ENCODE measurements at regions not wholly inside any gene's neighbourhood (a gene's known extent, or its start where the extent isn't known, plus 50 kb on each side); places are given as distances from the start of the nearest gene placed in this dataset.

DNA sequence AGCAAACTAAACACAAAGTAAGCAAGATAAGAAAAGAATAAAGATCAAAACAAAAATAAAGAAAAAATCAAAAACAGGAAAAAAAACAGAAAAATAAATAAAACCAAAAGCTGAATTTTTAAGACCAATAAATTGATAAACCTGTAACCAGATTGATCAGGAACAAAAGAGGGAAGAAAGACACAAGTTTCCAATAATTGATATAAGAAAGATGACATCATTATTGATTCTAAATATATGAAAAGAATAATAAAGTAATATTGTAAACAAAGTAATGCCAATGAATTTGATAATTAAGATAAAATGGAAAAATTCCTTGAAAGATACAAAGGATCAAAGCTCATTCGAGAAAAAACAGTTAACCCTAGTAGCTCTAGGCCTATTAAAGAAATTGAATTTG lies 394.6 kb upstream of the LRATD1 start:
- FAIRE-seq (no peak), ATAC-seq (no peak), DNase-seq (ENCODE audit: low read depth in 1 of 2, low spot score in 1 of 2) (no peak)
- TF ChIP-seq GATA3 (IDR thresholded peaks at IDR 0.05; ENCODE audit: borderline replicate concordance): no peak
- TF ChIP-seq NFE2L2 (conservative IDR thresholded peaks at IDR 0.05; ENCODE audit: low read length): no peak
- no peak for TF ChIP-seq CHD2 (IDR thresholded peaks at IDR 0.05; ENCODE audit: low read length, partially characterized antibody)
- no peak for TF ChIP-seq TP53 (CRISPR knock-in tag; IDR thresholded peaks at IDR 0.05)
- TF ChIP-seq, protein P1, sequence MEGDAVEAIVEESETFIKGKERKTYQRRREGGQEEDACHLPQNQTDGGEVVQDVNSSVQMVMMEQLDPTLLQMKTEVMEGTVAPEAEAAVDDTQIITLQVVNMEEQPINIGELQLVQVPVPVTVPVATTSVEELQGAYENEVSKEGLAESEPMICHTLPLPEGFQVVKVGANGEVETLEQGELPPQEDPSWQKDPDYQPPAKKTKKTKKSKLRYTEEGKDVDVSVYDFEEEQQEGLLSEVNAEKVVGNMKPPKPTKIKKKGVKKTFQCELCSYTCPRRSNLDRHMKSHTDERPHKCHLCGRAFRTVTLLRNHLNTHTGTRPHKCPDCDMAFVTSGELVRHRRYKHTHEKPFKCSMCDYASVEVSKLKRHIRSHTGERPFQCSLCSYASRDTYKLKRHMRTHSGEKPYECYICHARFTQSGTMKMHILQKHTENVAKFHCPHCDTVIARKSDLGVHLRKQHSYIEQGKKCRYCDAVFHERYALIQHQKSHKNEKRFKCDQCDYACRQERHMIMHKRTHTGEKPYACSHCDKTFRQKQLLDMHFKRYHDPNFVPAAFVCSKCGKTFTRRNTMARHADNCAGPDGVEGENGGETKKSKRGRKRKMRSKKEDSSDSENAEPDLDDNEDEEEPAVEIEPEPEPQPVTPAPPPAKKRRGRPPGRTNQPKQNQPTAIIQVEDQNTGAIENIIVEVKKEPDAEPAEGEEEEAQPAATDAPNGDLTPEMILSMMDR (IDR thresholded peaks at IDR 0.05): no peak
- no peak for TF ChIP-seq ZC3H11A (IDR thresholded peaks at IDR 0.05)
- no peak for TF ChIP-seq NPAS2 (CRISPR knock-in tag; IDR thresholded peaks at IDR 0.05; ENCODE audit: borderline replicate concordance)
- no peak for TF ChIP-seq ZNF302 (CRISPR knock-in tag; IDR thresholded peaks at IDR 0.05)
- TF ChIP-seq CBX2 (IDR thresholded peaks at IDR 0.05; ENCODE audit: borderline replicate concordance, low read depth): no peak
- no peak for TF ChIP-seq MYC (IDR thresholded peaks at IDR 0.05; ENCODE audit: borderline replicate concordance, low read length)
- TF ChIP-seq MAFK (IDR thresholded peaks at IDR 0.05; ENCODE audit: partially characterized antibody): no peak
- TF ChIP-seq, protein P2, sequence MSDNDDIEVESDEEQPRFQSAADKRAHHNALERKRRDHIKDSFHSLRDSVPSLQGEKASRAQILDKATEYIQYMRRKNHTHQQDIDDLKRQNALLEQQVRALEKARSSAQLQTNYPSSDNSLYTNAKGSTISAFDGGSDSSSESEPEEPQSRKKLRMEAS (IDR thresholded peaks at IDR 0.05): no peak
- TF ChIP-seq, protein P3, sequence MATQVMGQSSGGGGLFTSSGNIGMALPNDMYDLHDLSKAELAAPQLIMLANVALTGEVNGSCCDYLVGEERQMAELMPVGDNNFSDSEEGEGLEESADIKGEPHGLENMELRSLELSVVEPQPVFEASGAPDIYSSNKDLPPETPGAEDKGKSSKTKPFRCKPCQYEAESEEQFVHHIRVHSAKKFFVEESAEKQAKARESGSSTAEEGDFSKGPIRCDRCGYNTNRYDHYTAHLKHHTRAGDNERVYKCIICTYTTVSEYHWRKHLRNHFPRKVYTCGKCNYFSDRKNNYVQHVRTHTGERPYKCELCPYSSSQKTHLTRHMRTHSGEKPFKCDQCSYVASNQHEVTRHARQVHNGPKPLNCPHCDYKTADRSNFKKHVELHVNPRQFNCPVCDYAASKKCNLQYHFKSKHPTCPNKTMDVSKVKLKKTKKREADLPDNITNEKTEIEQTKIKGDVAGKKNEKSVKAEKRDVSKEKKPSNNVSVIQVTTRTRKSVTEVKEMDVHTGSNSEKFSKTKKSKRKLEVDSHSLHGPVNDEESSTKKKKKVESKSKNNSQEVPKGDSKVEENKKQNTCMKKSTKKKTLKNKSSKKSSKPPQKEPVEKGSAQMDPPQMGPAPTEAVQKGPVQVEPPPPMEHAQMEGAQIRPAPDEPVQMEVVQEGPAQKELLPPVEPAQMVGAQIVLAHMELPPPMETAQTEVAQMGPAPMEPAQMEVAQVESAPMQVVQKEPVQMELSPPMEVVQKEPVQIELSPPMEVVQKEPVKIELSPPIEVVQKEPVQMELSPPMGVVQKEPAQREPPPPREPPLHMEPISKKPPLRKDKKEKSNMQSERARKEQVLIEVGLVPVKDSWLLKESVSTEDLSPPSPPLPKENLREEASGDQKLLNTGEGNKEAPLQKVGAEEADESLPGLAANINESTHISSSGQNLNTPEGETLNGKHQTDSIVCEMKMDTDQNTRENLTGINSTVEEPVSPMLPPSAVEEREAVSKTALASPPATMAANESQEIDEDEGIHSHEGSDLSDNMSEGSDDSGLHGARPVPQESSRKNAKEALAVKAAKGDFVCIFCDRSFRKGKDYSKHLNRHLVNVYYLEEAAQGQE (IDR thresholded peaks at IDR 0.05): no peak
- no peak for TF ChIP-seq POLR2AphosphoS2 (conservative IDR thresholded peaks at IDR 0.05; ENCODE audit: low read length)
- TF ChIP-seq EHMT2 (IDR thresholded peaks at IDR 0.05; ENCODE audit: low read depth): no peak
- no peak for TF ChIP-seq JUN (IDR thresholded peaks at IDR 0.05)
- no peak for TF ChIP-seq BHLHE40 (IDR thresholded peaks at IDR 0.05; ENCODE audit: low read depth, low read length)
- ChIA-PET POLR2A (no interaction called here), CTCF (interaction anchor here (1.5 kb wide), 1 partner anchor 12 kb away, joined by 3 read pairs; no protein-coding TSS in a partner anchor)
- 0% methylated on average over 1 of the region's 1 CpG for WGBS (ENCODE audit: missing lambda C conversion rate)
- no peak overlapping the region for H3K27ac ChIP-seq
- H3K9me3 ChIP-seq: no peaks in the 10 kb centered on the region
- H3K4me3 ChIP-seq: no peak overlapping the region
- no peak overlapping the region for H3K4me2 ChIP-seq
- no peaks in the 10 kb centered on the region for H3K4me1 ChIP-seq

DNA sequence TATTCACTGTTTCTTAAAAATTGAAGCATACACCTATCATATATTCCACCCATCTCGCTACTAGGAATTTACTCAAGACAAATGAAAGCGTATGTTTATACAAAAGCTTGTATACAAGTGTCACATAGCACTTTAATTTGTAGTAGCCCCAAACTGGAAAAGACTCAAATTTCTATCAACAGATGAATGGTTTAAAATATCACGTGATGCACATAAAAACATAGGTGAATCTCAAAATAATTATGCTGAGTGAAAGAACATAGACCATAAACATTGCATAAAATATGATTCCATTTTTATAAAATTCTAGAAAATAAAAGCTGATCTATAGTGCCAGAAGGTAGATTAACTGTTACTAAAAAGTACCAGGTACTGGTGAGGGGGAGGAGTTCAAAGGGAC lies 392.9 kb upstream of the LRATD1 start:
- 5% methylated on average over 3 of the region's 3 CpGs for WGBS (ENCODE audit: missing lambda C conversion rate)
- TF ChIP-seq, protein P4, sequence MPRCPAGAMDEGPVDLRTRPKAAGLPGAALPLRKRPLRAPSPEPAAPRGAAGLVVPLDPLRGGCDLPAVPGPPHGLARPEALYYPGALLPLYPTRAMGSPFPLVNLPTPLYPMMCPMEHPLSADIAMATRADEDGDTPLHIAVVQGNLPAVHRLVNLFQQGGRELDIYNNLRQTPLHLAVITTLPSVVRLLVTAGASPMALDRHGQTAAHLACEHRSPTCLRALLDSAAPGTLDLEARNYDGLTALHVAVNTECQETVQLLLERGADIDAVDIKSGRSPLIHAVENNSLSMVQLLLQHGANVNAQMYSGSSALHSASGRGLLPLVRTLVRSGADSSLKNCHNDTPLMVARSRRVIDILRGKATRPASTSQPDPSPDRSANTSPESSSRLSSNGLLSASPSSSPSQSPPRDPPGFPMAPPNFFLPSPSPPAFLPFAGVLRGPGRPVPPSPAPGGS (IDR thresholded peaks at IDR 0.05): no peak
- TF ChIP-seq EP300 (IDR thresholded peaks at IDR 0.05): no peak
- TF ChIP-seq, protein P3 (IDR thresholded peaks at IDR 0.05): no peak
- no peak for TF ChIP-seq ZSCAN20 (CRISPR knock-in tag; IDR thresholded peaks at IDR 0.05)
- TF ChIP-seq JUNB (IDR thresholded peaks at IDR 0.05): no peak
- TF ChIP-seq, protein P5, sequence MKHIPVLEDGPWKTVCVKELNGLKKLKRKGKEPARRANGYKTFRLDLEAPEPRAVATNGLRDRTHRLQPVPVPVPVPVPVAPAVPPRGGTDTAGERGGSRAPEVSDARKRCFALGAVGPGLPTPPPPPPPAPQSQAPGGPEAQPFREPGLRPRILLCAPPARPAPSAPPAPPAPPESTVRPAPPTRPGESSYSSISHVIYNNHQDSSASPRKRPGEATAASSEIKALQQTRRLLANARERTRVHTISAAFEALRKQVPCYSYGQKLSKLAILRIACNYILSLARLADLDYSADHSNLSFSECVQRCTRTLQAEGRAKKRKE (CRISPR knock-in tag; IDR thresholded peaks at IDR 0.05; ENCODE audit: low read depth): no peak
- TF ChIP-seq RCOR1 (IDR thresholded peaks at IDR 0.05; ENCODE audit: low read depth, low read length): no peak
- TF ChIP-seq ZNF302 (CRISPR knock-in tag; IDR thresholded peaks at IDR 0.05): no peak
- no peak for TF ChIP-seq JUN (IDR thresholded peaks at IDR 0.05)
- no peak for TF ChIP-seq HEYL (CRISPR knock-in tag; IDR thresholded peaks at IDR 0.05)
- no peak for TF ChIP-seq PHF8 (IDR thresholded peaks at IDR 0.05; ENCODE audit: borderline replicate concordance, low read depth)
- no peak for TF ChIP-seq HOXB13 (CRISPR knock-in tag; IDR thresholded peaks at IDR 0.05; ENCODE audit: low read depth)
- TF ChIP-seq, protein P6, sequence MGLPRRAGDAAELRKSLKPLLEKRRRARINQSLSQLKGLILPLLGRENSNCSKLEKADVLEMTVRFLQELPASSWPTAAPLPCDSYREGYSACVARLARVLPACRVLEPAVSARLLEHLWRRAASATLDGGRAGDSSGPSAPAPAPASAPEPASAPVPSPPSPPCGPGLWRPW (IDR thresholded peaks at IDR 0.05): no peak

More for the DNA sequence above, 392.9 kb upstream of the LRATD1 start:
- FAIRE-seq (no peak), DNase-seq (ENCODE audit: low read depth in 1 of 2, low spot score in 1 of 2) (no peak), ATAC-seq (no peak)
- no peak overlapping the region for H3K4me3 ChIP-seq
- ChIA-PET CTCF (no interaction called here), POLR2A (no interaction called here)
- no peaks in the 10 kb centered on the region for H3K4me1 ChIP-seq
- H3K27ac ChIP-seq: no peak overlapping the region
- H3K9me3 ChIP-seq: no peaks in the 10 kb centered on the region
- no peak overlapping the region for H3K4me2 ChIP-seq

All from A549 (cell line).